GM21526 (cell line): ENCODE measurements at regions not wholly inside any gene's neighbourhood (a gene's known extent, or its start where the extent isn't known, plus 50 kb on each side); places are given as distances from the start of the nearest gene placed in this dataset.

ENCODE experiments used
- ATAC-seq: cut with Tn5 transposase; IDR thresholded peaks from one replicate; pipeline ENCODE4 v1.9.1; 2021; ENCODE audit warnings: moderate library complexity; ENCODE audit not compliant: unreplicated experiment, low FRiP score

- no peak for ATAC-seq
Observed at GRCh38 chr7:32347244-32347828, 142.8 kb downstream of the LSM5 start.

- ATAC-seq: no peak
Observed at GRCh38 chr7:32346253-32346652, 143.9 kb downstream of the LSM5 start.

GRCh38 chr7:32336726-32337125 is 153.5 kb downstream of the LSM5 start:
- ATAC-seq: no peak

- ATAC-seq: no peak
Observed at GRCh38 chr7:32335107-32335506, 155.1 kb downstream of the LSM5 start.

GRCh38 chr7:32330602-32331001 is 159.6 kb downstream of the LSM5 start:
- no peak for ATAC-seq

- no peak for ATAC-seq
Observed at GRCh38 chr7:32326078-32326477, 164.1 kb downstream of the LSM5 start.

- ATAC-seq: no peak
Observed at GRCh38 chr7:32323712-32324111, 166.5 kb downstream of the LSM5 start.

- no peak for ATAC-seq
Observed at GRCh38 chr7:32319012-32319382, 171.2 kb downstream of the LSM5 start.

GRCh38 chr7:32318300-32319011 is 171.7 kb downstream of the LSM5 start:
- ATAC-seq: no peak

GRCh38 chr7:32316839-32317238 is 173.3 kb downstream of the LSM5 start:
- ATAC-seq: no peak

GRCh38 chr7:32314761-32315160 is 175.4 kb downstream of the LSM5 start:
- no peak for ATAC-seq

- ATAC-seq: no peak
Observed at GRCh38 chr7:32301427-32301826, 188.8 kb downstream of the LSM5 start.

- no peak for ATAC-seq
Observed at GRCh38 chr7:32299133-32299702, 191.0 kb downstream of the LSM5 start.

GRCh38 chr7:32298408-32299132 is 191.6 kb downstream of the LSM5 start:
- no peak for ATAC-seq

- no peak for ATAC-seq
Observed at GRCh38 chr7:32293833-32294232, 196.3 kb downstream of the LSM5 start.

GRCh38 chr7:32289651-32290414 is 200.3 kb downstream of the LSM5 start:
- no peak for ATAC-seq

GRCh38 chr7:32285698-32286097 is 204.5 kb downstream of the LSM5 start:
- ATAC-seq: no peak

- ATAC-seq: no peak
Observed at GRCh38 chr7:32283546-32283945, 206.6 kb downstream of the LSM5 start.

- ATAC-seq: no peak
Observed at GRCh38 chr7:32279500-32279899, 209.3 kb upstream of the PDE1C start.

- ATAC-seq: no peak
Observed at GRCh38 chr7:32275216-32276009, 205.2 kb upstream of the PDE1C start.
